PC-9 (cell line): ENCODE measurements at regions not wholly inside any gene's neighbourhood (a gene's known extent, or its start where the extent isn't known, plus 50 kb on each side); places are given as distances from the start of the nearest gene placed in this dataset.

Source experiments
- BruUV-seq: library from RNA; stranded (reverse); fragments of 400-500 nt; replicated peaks from 2 replicates; lab custom pipeline; 2021; lab: Mats Ljungman, UMichigan
- CTCF ChIA-PET: fragments of 300-600 bp; sonication (Branson Sonifier 250); formaldehyde crosslinking; loops from one replicate; lab custom pipeline; 2022; ENCODE audit warnings: antibody characterized with exemption; lab: Charles Lee
- POLR2A ChIA-PET: fragments of 300-600 bp; sonication (Branson Sonifier 250); formaldehyde crosslinking; loops from one replicate; lab custom pipeline; 2022; ENCODE audit warnings: antibody characterized with exemption; ENCODE audit not compliant: unreplicated experiment; lab: Charles Lee
- DNase-seq, 2 experiments: peaks; one replicate each; pipeline versions ENCODE4 v3.0.0 to v3.0.0-alpha.2; 2015 to 2022; ENCODE audit warnings: mixed read lengths in 1 of 2
- H2AFZ ChIP-seq: fragments of 200-600 bp; sonication (generic); 2 replicates; pipeline ENCODE4 v1.8.1; 2017; ENCODE audit warnings: antibody characterized with exemption
- H3F3A ChIP-seq: fragments of 200-600 bp; sonication (generic); 2 replicates; pipeline ENCODE4 v1.8.1; 2017; ENCODE audit warnings: antibody characterized with exemption, mild to moderate bottlenecking, low read depth; ENCODE audit not compliant: insufficient read depth
- H3K27ac ChIP-seq: fragments of 200-600 bp; sonication (generic); 2 replicates; pipeline ENCODE4 v1.6.1; 2016; ENCODE audit warnings: mixed run types
- H3K27me3 ChIP-seq: fragments of 200-600 bp; sonication (generic); 2 replicates; pipeline ENCODE4 v1.6.1; 2016; ENCODE audit warnings: low read depth, mixed run types; ENCODE audit not compliant: insufficient read depth
- H3K36me3 ChIP-seq: fragments of 200-600 bp; sonication (generic); 2 replicates; pipeline ENCODE4 v1.6.1; 2016; ENCODE audit warnings: low read depth, mixed run types
- H3K4me1 ChIP-seq: fragments of 200-600 bp; sonication (generic); replicated peaks from 2 replicates; pipeline ENCODE4 v1.6.1; 2016; ENCODE audit warnings: mixed run types; ENCODE audit not compliant: insufficient read depth
- H3K4me2 ChIP-seq: fragments of 200-600 bp; sonication (generic); 2 replicates; pipeline ENCODE4 v1.6.1; 2017; ENCODE audit warnings: mixed run types
- H3K4me3 ChIP-seq: fragments of 200-600 bp; sonication (generic); 2 replicates; pipeline ENCODE4 v1.6.1; 2016; ENCODE audit warnings: mixed run types
- H3K79me2 ChIP-seq: fragments of 200-600 bp; sonication (generic); 2 replicates; pipeline ENCODE4 v1.6.1; 2017; ENCODE audit warnings: low read depth, mixed run types
- H3K9me2 ChIP-seq: fragments of 200-600 bp; sonication (generic); 2 replicates; pipeline ENCODE4 v1.8.1; 2017; ENCODE audit warnings: mild to moderate bottlenecking; ENCODE audit not compliant: insufficient read depth
- H3K9me3 ChIP-seq: fragments of 200-600 bp; sonication (generic); 2 replicates; pipeline ENCODE4 v1.8.1; 2016; ENCODE audit warnings: low read depth; ENCODE audit not compliant: insufficient read depth
- H4K20me1 ChIP-seq: fragments of 200-600 bp; sonication (generic); 2 replicates; pipeline ENCODE4 v1.8.1; 2017; ENCODE audit not compliant: insufficient read depth
- CTCF ChIP-seq: fragments of 200-600 bp; sonication (generic); conservative IDR thresholded peaks from 2 replicates; pipeline ENCODE4 v1.6.1; 2017; ENCODE audit warnings: mixed run types, antibody characterized with exemption, mild to moderate bottlenecking, moderate library complexity
- EZH2 ChIP-seq: fragments of 200-600 bp; sonication (generic); IDR thresholded peaks from 2 replicates; pipeline ENCODE4 v1.8.0; 2017; ENCODE audit warnings: antibody characterized with exemption, low read depth
- intact Hi-C: fragments of 100-400 bp; cut with micrococcal nuclease; formaldehyde crosslinking; loops from one replicate; pipeline ENCODE4 v1.10.0; 2022; ENCODE audit not compliant: unreplicated experiment

GRCh38 chr5:119862619-119863018 is 233.3 kb downstream of the FAM170A start:
- TF ChIP-seq CTCF (no peak), EZH2 (no peak)
- CTCF ChIA-PET = no interaction called here
- H2AFZ ChIP-seq = no peak overlapping the region

GRCh38 chr5:119864286-119864685 is 234.9 kb downstream of the FAM170A start:
- no peaks in the 10 kb centered on the region for H3K36me3 ChIP-seq
- no peaks in the 10 kb centered on the region for H3K9me2 ChIP-seq
- intact Hi-C loops = no loop called here
- H3K27me3 ChIP-seq = no peaks in the 10 kb centered on the region
- no TSS peak for BruUV-seq
- no peak overlapping the region for H3K27ac ChIP-seq
- no peak overlapping the region for H2AFZ ChIP-seq
- no peaks in the 10 kb centered on the region for H3K79me2 ChIP-seq
- H3K4me3 ChIP-seq = no peak overlapping the region
- TF ChIP-seq EZH2 (no peak), CTCF (no peak)
- H3F3A ChIP-seq = no peaks in the 10 kb centered on the region
- DNase-seq = no peak
- ChIA-PET POLR2A (no interaction called here), CTCF (no interaction called here)
- no peaks in the 10 kb centered on the region for H3K4me1 ChIP-seq
- no peaks in the 10 kb centered on the region for H4K20me1 ChIP-seq
- no peak overlapping the region for H3K4me2 ChIP-seq
- no peaks in the 10 kb centered on the region for H3K9me3 ChIP-seq

More at GRCh38 chr5:119862619-119863018, 233.3 kb downstream of the FAM170A start:
- Histone ChIP-seq H3K27ac (no peak overlapping the region), H3K4me2 (no peak overlapping the region), H4K20me1 (no peaks in the 10 kb centered on the region), H3K27me3 (no peaks in the 10 kb centered on the region), H3K9me2 (no peaks in the 10 kb centered on the region), H3K9me3 (no peaks in the 10 kb centered on the region), H3K79me2 (no peaks in the 10 kb centered on the region), H3K4me3 (no peak overlapping the region), H3K36me3 (no peaks in the 10 kb centered on the region), H3F3A (no peaks in the 10 kb centered on the region), H3K4me1 (no peaks in the 10 kb centered on the region)
- DNase-seq = no peak
- no TSS peak for BruUV-seq
- POLR2A ChIA-PET = no interaction called here
- intact Hi-C loops = no loop called here

- Histone ChIP-seq H3K4me1 (no peaks in the 10 kb centered on the region), H3F3A (no peaks in the 10 kb centered on the region), H3K9me3 (no peaks in the 10 kb centered on the region), H2AFZ (no peak overlapping the region), H3K9me2 (no peaks in the 10 kb centered on the region), H4K20me1 (no peaks in the 10 kb centered on the region), H3K79me2 (no peaks in the 10 kb centered on the region), H3K4me2 (no peak overlapping the region), H3K27ac (no peak overlapping the region), H3K36me3 (no peaks in the 10 kb centered on the region), H3K4me3 (no peak overlapping the region), H3K27me3 (no peaks in the 10 kb centered on the region)
- intact Hi-C loops = no loop called here
- ChIA-PET CTCF (no interaction called here), POLR2A (no interaction called here)
- TF ChIP-seq EZH2 = no peak
- no peak for TF ChIP-seq CTCF
- DNase-seq = no peak
- no TSS peak for BruUV-seq
These were observed 244.3 kb downstream of the FAM170A start for GRCh38 chr5:119873611-119874010.
